Endothelial cell (in vitro differentiated cells): ENCODE measurements at regions not wholly inside any gene's neighbourhood (a gene's known extent, or its start where the extent isn't known, plus 50 kb on each side); places are given as distances from the start of the nearest gene placed in this dataset.
"Not testable (repeated sequence)": the region's sequence is repeated elsewhere in the genome, so short reads cannot be mapped to it uniquely, and the experiment has no call there.

ENCODE experiments used
- DNase-seq: peaks from one replicate; pipeline ENCODE4 v3.0.0; 2021; ENCODE audit warnings: low spot score
- H3K27ac Mint-ChIP-seq: one replicate; pipeline ENCODE4 v1.8.0; 2021; ENCODE audit warnings: mixed read lengths, inconsistent platforms; ENCODE audit not compliant: unreplicated experiment
- H3K27me3 Mint-ChIP-seq: one replicate; pipeline ENCODE4 v1.8.0; 2021; ENCODE audit warnings: mild to moderate bottlenecking, moderate library complexity, mixed read lengths, inconsistent platforms; ENCODE audit not compliant: unreplicated experiment
- H3K36me3 Mint-ChIP-seq: one replicate; pipeline ENCODE4 v1.8.0; 2021; ENCODE audit warnings: mild to moderate bottlenecking, low read depth, mixed read lengths, inconsistent platforms; ENCODE audit not compliant: unreplicated experiment
- H3K4me1 Mint-ChIP-seq: one replicate; pipeline ENCODE4 v1.8.0; 2021; ENCODE audit warnings: mild to moderate bottlenecking, mixed read lengths, inconsistent platforms; ENCODE audit not compliant: unreplicated experiment
- H3K4me3 Mint-ChIP-seq: one replicate; pipeline ENCODE4 v1.8.0; 2021; ENCODE audit warnings: mild to moderate bottlenecking, mixed read lengths, inconsistent platforms; ENCODE audit not compliant: unreplicated experiment
- H3K9me3 Mint-ChIP-seq: one replicate; pipeline ENCODE4 v1.8.0; 2021; ENCODE audit warnings: mixed read lengths, inconsistent platforms; ENCODE audit not compliant: unreplicated experiment
- TF ChIP-seq, protein P1 (sequence below): fragments of 200-600 bp; sonication (generic); IDR thresholded peaks from one replicate; pipeline ENCODE4 v1.5.0; 2021; ENCODE audit warnings: antibody characterized with exemption; ENCODE audit not compliant: unreplicated experiment

DNA sequence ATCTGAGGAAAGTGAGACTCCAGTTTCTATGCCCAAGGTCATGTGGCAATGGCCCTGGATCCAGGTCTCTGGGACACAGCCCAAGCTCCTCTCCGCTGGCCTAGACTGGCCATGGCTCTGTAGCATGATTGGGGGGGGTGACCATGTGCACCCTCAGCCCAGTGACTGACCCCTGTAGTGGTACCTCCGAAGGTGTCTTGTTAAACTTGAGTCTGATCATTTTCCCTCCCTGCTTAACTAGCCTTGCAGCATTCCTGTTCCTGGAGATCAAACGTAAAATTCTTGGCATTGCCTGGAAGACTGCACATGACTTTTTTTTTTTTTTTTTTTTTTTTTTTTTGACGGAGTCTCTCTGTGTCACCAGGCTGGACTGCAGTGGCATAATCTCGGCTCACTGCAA is 1116.0 kb downstream of the TBC1D22A start:
- H3K36me3 Mint-ChIP-seq, result peaks cover 6% of the 10 kb centered on the region
- H3K9me3 Mint-ChIP-seq, result peaks cover 16% of the 10 kb centered on the region
- no peak overlapping the region for H3K4me3 Mint-ChIP-seq
- TF ChIP-seq, protein P1, sequence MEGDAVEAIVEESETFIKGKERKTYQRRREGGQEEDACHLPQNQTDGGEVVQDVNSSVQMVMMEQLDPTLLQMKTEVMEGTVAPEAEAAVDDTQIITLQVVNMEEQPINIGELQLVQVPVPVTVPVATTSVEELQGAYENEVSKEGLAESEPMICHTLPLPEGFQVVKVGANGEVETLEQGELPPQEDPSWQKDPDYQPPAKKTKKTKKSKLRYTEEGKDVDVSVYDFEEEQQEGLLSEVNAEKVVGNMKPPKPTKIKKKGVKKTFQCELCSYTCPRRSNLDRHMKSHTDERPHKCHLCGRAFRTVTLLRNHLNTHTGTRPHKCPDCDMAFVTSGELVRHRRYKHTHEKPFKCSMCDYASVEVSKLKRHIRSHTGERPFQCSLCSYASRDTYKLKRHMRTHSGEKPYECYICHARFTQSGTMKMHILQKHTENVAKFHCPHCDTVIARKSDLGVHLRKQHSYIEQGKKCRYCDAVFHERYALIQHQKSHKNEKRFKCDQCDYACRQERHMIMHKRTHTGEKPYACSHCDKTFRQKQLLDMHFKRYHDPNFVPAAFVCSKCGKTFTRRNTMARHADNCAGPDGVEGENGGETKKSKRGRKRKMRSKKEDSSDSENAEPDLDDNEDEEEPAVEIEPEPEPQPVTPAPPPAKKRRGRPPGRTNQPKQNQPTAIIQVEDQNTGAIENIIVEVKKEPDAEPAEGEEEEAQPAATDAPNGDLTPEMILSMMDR, result no peak
- H3K27me3 Mint-ChIP-seq, result peaks cover 7% of the 10 kb centered on the region
- no peak overlapping the region for H3K27ac Mint-ChIP-seq
- DNase-seq, result no peak
- no peaks in the 10 kb centered on the region for H3K4me1 Mint-ChIP-seq

DNA sequence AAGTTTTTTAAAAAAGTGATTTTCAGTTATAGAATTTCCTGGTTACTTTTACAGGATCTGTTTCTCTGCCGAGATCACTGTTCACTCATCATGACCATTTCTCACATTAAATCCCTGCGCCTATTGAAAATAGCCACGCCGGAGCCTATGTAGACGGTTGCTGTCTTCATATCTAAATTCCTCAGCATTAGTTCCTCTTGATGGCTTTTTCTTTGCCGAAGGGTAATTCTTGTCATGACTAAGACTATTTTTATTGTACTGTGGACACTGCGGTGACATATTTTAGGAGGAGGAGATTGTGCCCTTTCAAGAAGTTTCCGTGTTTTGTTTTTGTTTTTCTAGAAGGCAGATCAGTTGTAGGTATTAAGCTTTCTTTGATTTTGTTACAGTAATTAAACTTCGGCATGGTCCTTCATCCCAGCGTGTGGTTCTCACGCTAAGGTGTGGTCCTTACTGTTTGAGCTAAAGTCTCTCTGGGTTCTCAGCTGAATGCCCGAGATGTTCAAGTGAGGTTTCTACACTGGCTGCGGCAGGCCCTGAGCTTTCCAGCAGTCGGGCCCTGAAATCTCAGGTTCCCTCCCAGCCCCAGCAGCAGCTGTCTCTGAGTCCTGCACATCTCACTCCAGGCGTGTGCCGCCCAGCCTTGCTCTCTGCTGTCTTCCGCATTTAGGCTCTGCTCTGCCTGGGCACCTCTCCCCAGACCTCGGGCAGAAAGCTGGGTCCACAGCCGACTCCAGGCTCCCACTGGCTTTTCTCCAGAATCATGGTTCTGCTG is 1110.5 kb downstream of the TBC1D22A start:
- H3K27ac Mint-ChIP-seq, result no peak overlapping the region

DNA sequence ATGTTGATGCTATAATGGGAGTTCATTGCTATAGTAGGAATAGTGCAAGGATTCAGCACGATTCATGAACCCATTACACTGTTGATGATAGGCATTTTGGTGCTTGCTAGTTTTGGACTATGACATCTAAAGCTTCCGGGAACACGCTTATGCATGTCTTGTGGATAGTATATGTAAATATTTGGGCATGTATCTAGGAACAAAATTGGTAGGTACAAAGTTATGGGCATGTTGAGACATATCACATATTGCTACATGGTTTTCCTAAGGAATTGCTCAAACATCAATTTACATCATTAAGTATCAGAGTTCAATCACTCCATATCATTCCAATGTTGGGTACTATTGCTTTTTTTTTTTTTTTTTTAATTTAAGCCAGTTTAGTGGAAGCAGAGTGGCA is 1103.2 kb downstream of the TBC1D22A start:
- H3K36me3 Mint-ChIP-seq, result no peaks in the 10 kb centered on the region
- TF ChIP-seq, protein P1, result no peak
- peaks cover 12% of the 10 kb centered on the region for H3K9me3 Mint-ChIP-seq
- no peak overlapping the region for H3K27ac Mint-ChIP-seq
- H3K4me1 Mint-ChIP-seq, result no peaks in the 10 kb centered on the region
- DNase-seq, result no peak
- peaks cover 6% of the 10 kb centered on the region for H3K27me3 Mint-ChIP-seq
- H3K4me3 Mint-ChIP-seq, result no peak overlapping the region

More for the DNA sequence above, 1110.5 kb downstream of the TBC1D22A start:
- H3K36me3 Mint-ChIP-seq, result no peaks in the 10 kb centered on the region
- no peak overlapping the region for H3K4me3 Mint-ChIP-seq
- peaks cover 15% of the 10 kb centered on the region for H3K9me3 Mint-ChIP-seq
- H3K27me3 Mint-ChIP-seq, result no peaks in the 10 kb centered on the region
- DNase-seq, result no peak
- no peaks in the 10 kb centered on the region for H3K4me1 Mint-ChIP-seq
- TF ChIP-seq, protein P1, result no peak

DNA sequence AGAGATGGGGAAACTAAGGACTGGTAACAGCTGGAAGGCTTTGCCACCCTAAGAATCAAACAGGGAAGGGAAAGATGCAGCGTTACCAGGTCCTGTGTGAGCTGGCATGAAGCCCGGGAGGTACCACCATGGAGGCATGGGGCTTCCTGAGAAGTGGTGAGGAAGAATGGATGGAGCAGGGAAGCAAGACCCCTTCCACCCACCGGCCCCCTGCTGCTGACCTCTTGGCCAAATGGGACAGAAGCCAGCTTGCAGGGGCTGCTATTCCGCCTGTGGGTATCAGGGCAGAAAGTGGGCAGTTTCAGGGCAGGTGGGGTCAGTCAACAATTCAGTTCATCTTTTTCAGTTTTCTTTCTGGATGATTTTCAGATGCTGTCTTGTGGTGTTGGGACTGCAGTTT is 1099.9 kb downstream of the TBC1D22A start:
- Mint-ChIP-seq H3K9me3 (peaks cover 15% of the 10 kb centered on the region), H3K36me3 (no peaks in the 10 kb centered on the region), H3K4me3 (no peak overlapping the region), H3K27me3 (peaks cover 10% of the 10 kb centered on the region), H3K4me1 (no peaks in the 10 kb centered on the region), H3K27ac (no peak overlapping the region)
- TF ChIP-seq, protein P1, result no peak
- DNase-seq, result no peak

DNA sequence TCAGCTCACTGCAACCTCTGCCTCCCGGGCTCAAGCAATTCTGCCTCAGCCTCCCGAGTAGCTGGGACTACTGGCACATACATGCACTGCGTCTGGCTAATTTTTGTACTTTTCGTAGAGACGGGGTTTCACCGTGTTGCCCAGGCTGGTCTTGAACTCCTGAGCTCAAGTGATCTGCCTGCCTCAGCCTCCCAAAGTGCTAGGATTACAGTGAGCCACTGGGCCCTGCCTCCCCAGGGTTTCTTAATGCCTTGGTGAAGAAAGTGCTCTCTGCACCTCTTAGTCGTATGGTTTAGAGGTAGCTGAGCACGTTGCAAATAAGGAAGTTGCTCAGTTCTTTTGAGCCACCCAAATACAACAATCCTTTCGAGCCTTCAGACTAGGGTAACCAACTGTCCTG is 1098.5 kb downstream of the TBC1D22A start:
- H3K4me1 Mint-ChIP-seq, DNase-seq, H3K36me3 Mint-ChIP-seq, H3K4me3 Mint-ChIP-seq, H3K27ac Mint-ChIP-seq: not testable (repeated sequence)
- peaks cover 19% of the 10 kb centered on the region for H3K9me3 Mint-ChIP-seq
- H3K27me3 Mint-ChIP-seq, result peaks cover 10% of the 10 kb centered on the region
